ENCODE measurements at regions not wholly inside any gene's neighbourhood (a gene's known extent, or its start where the extent isn't known, plus 50 kb on each side); places are given as distances from the start of the nearest gene placed in this dataset.
"Not testable (repeated sequence)": the region's sequence is repeated elsewhere in the genome, so short reads cannot be mapped to it uniquely, and the experiment has no call there.

- POLR2A ChIA-PET: no interaction called here
- no peaks in the 10 kb centered on the region for H3K27me3 ChIP-seq (ENCODE audit: control insufficient read depth, insufficient read depth, low read length)
- DNase-seq (ENCODE audit: low read depth): no peak
- H3K4me3 ChIP-seq (ENCODE audit: low read depth, low read length): no peak overlapping the region
- H3K36me3 ChIP-seq (ENCODE audit: control insufficient read depth, insufficient read depth, low read length): no peaks in the 10 kb centered on the region
- TF ChIP-seq, protein P1, sequence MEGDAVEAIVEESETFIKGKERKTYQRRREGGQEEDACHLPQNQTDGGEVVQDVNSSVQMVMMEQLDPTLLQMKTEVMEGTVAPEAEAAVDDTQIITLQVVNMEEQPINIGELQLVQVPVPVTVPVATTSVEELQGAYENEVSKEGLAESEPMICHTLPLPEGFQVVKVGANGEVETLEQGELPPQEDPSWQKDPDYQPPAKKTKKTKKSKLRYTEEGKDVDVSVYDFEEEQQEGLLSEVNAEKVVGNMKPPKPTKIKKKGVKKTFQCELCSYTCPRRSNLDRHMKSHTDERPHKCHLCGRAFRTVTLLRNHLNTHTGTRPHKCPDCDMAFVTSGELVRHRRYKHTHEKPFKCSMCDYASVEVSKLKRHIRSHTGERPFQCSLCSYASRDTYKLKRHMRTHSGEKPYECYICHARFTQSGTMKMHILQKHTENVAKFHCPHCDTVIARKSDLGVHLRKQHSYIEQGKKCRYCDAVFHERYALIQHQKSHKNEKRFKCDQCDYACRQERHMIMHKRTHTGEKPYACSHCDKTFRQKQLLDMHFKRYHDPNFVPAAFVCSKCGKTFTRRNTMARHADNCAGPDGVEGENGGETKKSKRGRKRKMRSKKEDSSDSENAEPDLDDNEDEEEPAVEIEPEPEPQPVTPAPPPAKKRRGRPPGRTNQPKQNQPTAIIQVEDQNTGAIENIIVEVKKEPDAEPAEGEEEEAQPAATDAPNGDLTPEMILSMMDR (IDR thresholded peaks at IDR 0.05; ENCODE audit: insufficient read depth, low read depth, low read length): no peak
- CTCF ChIA-PET: interaction anchor here (1.5 kb wide), 1 partner anchor 13 kb away, joined by 3 read pairs; no protein-coding TSS in a partner anchor
Measured at GRCh38 chr7:106344211-106344610, 59.4 kb upstream of the NAMPT start.

GRCh38 chr7:106342049-106342448 is 57.3 kb upstream of the NAMPT start:
- H3K36me3 ChIP-seq (ENCODE audit: control insufficient read depth, insufficient read depth, low read length); H3K4me3 ChIP-seq (ENCODE audit: low read depth, low read length); CTCF ChIA-PET; POLR2A ChIA-PET; H3K27me3 ChIP-seq (ENCODE audit: control insufficient read depth, insufficient read depth, low read length); DNase-seq (ENCODE audit: low read depth): not testable (repeated sequence)

- H3K27me3 ChIP-seq (ENCODE audit: control insufficient read depth, insufficient read depth, low read length); POLR2A ChIA-PET; H3K36me3 ChIP-seq (ENCODE audit: control insufficient read depth, insufficient read depth, low read length); DNase-seq (ENCODE audit: low read depth); H3K4me3 ChIP-seq (ENCODE audit: low read depth, low read length): not testable (repeated sequence)
- CTCF ChIA-PET: interaction anchor here (1.8 kb wide), 1 partner anchor 123 kb away, joined by 3 read pairs; no protein-coding TSS in a partner anchor
Measured at GRCh38 chr7:106340247-106340596, 55.4 kb upstream of the NAMPT start.

- no peaks in the 10 kb centered on the region for H3K36me3 ChIP-seq (ENCODE audit: control insufficient read depth, insufficient read depth, low read length)
- POLR2A ChIA-PET: no interaction called here
- H3K27me3 ChIP-seq (ENCODE audit: control insufficient read depth, insufficient read depth, low read length): no peaks in the 10 kb centered on the region
- H3K4me3 ChIP-seq (ENCODE audit: low read depth, low read length): no peak overlapping the region
- TF ChIP-seq, protein P1 (IDR thresholded peaks at IDR 0.05; ENCODE audit: insufficient read depth, low read depth, low read length): no peak
- CTCF ChIA-PET: interaction anchor here (1.8 kb wide), 1 partner anchor 123 kb away, joined by 3 read pairs; no protein-coding TSS in a partner anchor
- DNase-seq (ENCODE audit: low read depth): no peak
Measured at GRCh38 chr7:106339513-106340246, 54.9 kb upstream of the NAMPT start.

GRCh38 chr7:106337754-106338153 is 53.0 kb upstream of the NAMPT start:
- Histone ChIP-seq H3K4me3 (ENCODE audit: low read depth, low read length) (no peak overlapping the region), H3K36me3 (ENCODE audit: control insufficient read depth, insufficient read depth, low read length) (no peaks in the 10 kb centered on the region), H3K27me3 (ENCODE audit: control insufficient read depth, insufficient read depth, low read length) (no peaks in the 10 kb centered on the region)
- CTCF ChIA-PET: no interaction called here
- POLR2A ChIA-PET: no interaction called here
- no peak for DNase-seq (ENCODE audit: low read depth)
- TF ChIP-seq, protein P1 (IDR thresholded peaks at IDR 0.05; ENCODE audit: insufficient read depth, low read depth, low read length): no peak

- DNase-seq (ENCODE audit: low read depth): no peak
- Histone ChIP-seq H3K4me3 (ENCODE audit: low read depth, low read length) (no peak overlapping the region), H3K27me3 (ENCODE audit: control insufficient read depth, insufficient read depth, low read length) (no peaks in the 10 kb centered on the region), H3K36me3 (ENCODE audit: control insufficient read depth, insufficient read depth, low read length) (no peaks in the 10 kb centered on the region)
- CTCF ChIA-PET: no interaction called here
- TF ChIP-seq, protein P1 (IDR thresholded peaks at IDR 0.05; ENCODE audit: insufficient read depth, low read depth, low read length): no peak
- POLR2A ChIA-PET: no interaction called here
Measured at GRCh38 chr7:106335814-106336213, 51.0 kb upstream of the NAMPT start.
